ENCODE measurements at regions not wholly inside any gene's neighbourhood (a gene's known extent, or its start where the extent isn't known, plus 50 kb on each side); places are given as distances from the start of the nearest gene placed in this dataset.
"Not testable (repeated sequence)": the region's sequence is repeated elsewhere in the genome, so short reads cannot be mapped to it uniquely, and the experiment has no call there.

DNA sequence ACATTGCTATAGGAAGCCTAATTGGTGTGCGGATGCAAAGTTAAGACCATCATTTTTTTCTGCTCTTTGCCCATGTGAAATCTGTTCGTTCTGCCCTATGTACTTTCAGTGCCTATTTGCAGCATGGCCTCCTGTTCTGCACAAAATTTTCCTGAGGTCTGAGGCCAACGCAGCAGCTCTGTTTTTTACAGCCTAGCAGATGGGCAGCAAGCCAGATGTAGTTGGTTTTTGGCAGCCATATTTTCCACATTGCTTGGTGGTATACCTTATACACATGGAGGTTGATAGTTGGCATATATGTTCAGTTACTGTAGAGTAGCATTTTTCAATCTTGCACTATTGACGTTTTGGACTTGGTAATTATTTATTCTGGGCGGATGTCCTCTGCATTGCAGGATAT is 133.5 kb upstream of the MRPS30 start:
- H3K4me1 Mint-ChIP-seq: no peaks in the 10 kb centered on the region
- peaks cover 6% of the 10 kb centered on the region for H3K9me3 Mint-ChIP-seq
- no peaks in the 10 kb centered on the region for H3K36me3 Mint-ChIP-seq (ENCODE audit: low read depth)
- no peak overlapping the region for H3K9ac ChIP-seq (ENCODE audit: extremely low read depth, low read length, poor library complexity, severe bottlenecking)
- H3K27me3 Mint-ChIP-seq (ENCODE audit: insufficient read depth): no peaks in the 10 kb centered on the region
- no peak overlapping the region for H3K27ac ChIP-seq (ENCODE audit: low read depth, low read length)
- no peak overlapping the region for H3K27ac Mint-ChIP-seq
- DNase-seq: no peak
- no peaks in the 10 kb centered on the region for H3K27me3 ChIP-seq (ENCODE audit: control insufficient read depth, insufficient read depth, low read length, poor library complexity, severe bottlenecking)
- no peak for TF ChIP-seq CTCF (conservative IDR thresholded peaks at IDR 0.05)
- no peak overlapping the region for H3K4me3 Mint-ChIP-seq
- no peak overlapping the region for H3K4me3 ChIP-seq (ENCODE audit: low read length)
- H3K9me3 ChIP-seq (ENCODE audit: control insufficient read depth, low read length): no peaks in the 10 kb centered on the region
- H3K4me1 ChIP-seq (ENCODE audit: control insufficient read depth, insufficient read depth, low read length): no peaks in the 10 kb centered on the region
- 96% methylated on average over 3 to 5 of the region's 5 CpGs for WGBS, 2 experiments (ENCODE audit: insufficient coverage in 1 of 2, insufficient read length in 1 of 2)
- H3K36me3 ChIP-seq (ENCODE audit: control insufficient read depth, insufficient read depth, low read length): no peaks in the 10 kb centered on the region

DNA sequence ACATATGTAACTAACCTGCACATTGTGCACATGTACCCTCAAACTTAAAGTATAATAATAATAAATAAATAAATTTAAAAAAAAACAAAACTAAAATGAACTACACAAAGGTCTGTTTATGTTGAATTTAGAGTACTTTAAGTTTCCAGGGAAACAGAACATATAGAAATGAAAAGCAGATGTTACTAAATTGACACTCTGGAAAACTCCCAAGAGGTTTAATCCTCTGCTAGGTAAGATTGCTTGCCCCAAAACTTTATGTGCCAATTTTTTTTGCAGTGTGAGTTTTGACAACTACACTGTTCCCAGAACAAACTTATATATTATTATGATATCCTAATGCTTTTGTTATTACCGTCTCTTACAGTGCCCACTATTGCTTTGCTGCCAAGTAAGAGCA is 134.3 kb upstream of the MRPS30 start:
- 80 to 100% methylated on average over 1 of the region's 1 CpG for WGBS, 2 experiments (ENCODE audit: insufficient coverage in 1 of 2, insufficient read length in 1 of 2)
- H3K27ac Mint-ChIP-seq: no peak overlapping the region
- H3K27me3 ChIP-seq (ENCODE audit: control insufficient read depth, insufficient read depth, low read length, poor library complexity, severe bottlenecking): no peaks in the 10 kb centered on the region
- no peak overlapping the region for H3K27ac ChIP-seq (ENCODE audit: low read depth, low read length)
- no peak overlapping the region for H3K4me3 Mint-ChIP-seq
- no peak overlapping the region for H3K4me3 ChIP-seq (ENCODE audit: low read length)
- no peak overlapping the region for H3K9ac ChIP-seq (ENCODE audit: extremely low read depth, low read length, poor library complexity, severe bottlenecking)
- H3K36me3 Mint-ChIP-seq (ENCODE audit: low read depth): no peaks in the 10 kb centered on the region
- H3K4me1 Mint-ChIP-seq: no peaks in the 10 kb centered on the region
- H3K9me3 ChIP-seq (ENCODE audit: control insufficient read depth, low read length): no peaks in the 10 kb centered on the region
- no peaks in the 10 kb centered on the region for H3K27me3 Mint-ChIP-seq (ENCODE audit: insufficient read depth)
- no peak for DNase-seq
- H3K9me3 Mint-ChIP-seq: peaks cover 11% of the 10 kb centered on the region
- TF ChIP-seq CTCF (conservative IDR thresholded peaks at IDR 0.05): no peak
- H3K4me1 ChIP-seq (ENCODE audit: control insufficient read depth, insufficient read depth, low read length): no peaks in the 10 kb centered on the region
- H3K36me3 ChIP-seq (ENCODE audit: control insufficient read depth, insufficient read depth, low read length): no peaks in the 10 kb centered on the region

- not testable (repeated sequence) for DNase-seq; H3K36me3 ChIP-seq (ENCODE audit: control insufficient read depth, insufficient read depth, low read length); H3K36me3 Mint-ChIP-seq (ENCODE audit: low read depth); H3K4me3 ChIP-seq (ENCODE audit: low read length); H3K4me3 Mint-ChIP-seq; H3K27ac ChIP-seq (ENCODE audit: low read depth, low read length); H3K9ac ChIP-seq (ENCODE audit: extremely low read depth, low read length, poor library complexity, severe bottlenecking); H3K27ac Mint-ChIP-seq; H3K27me3 ChIP-seq (ENCODE audit: control insufficient read depth, insufficient read depth, low read length, poor library complexity, severe bottlenecking); H3K4me1 ChIP-seq (ENCODE audit: control insufficient read depth, insufficient read depth, low read length); H3K4me1 Mint-ChIP-seq; H3K27me3 Mint-ChIP-seq (ENCODE audit: insufficient read depth)
- H3K9me3 Mint-ChIP-seq: peaks cover 22% of the 10 kb centered on the region
- H3K9me3 ChIP-seq (ENCODE audit: control insufficient read depth, low read length): peaks cover 11% of the 10 kb centered on the region
- 77 to 92% methylated on average over 6 to 16 of the region's 16 CpGs for WGBS, 2 experiments (ENCODE audit: insufficient coverage in 1 of 2, insufficient read length in 1 of 2)
Measured at GRCh38 chr5:44668471-44668870, 140.3 kb upstream of the MRPS30 start.

GRCh38 chr5:44665101-44665701 is 143.5 kb upstream of the MRPS30 start:
- no peaks in the 10 kb centered on the region for H3K36me3 Mint-ChIP-seq (ENCODE audit: low read depth)
- H3K27ac Mint-ChIP-seq: no peak overlapping the region
- peaks cover 11% of the 10 kb centered on the region for H3K9me3 ChIP-seq (ENCODE audit: control insufficient read depth, low read length)
- no peaks in the 10 kb centered on the region for H3K27me3 ChIP-seq (ENCODE audit: control insufficient read depth, insufficient read depth, low read length, poor library complexity, severe bottlenecking)
- no peak overlapping the region for H3K9ac ChIP-seq (ENCODE audit: extremely low read depth, low read length, poor library complexity, severe bottlenecking)
- WGBS, 2 experiments (ENCODE audit: insufficient coverage in 1 of 2, insufficient read length in 1 of 2): 89 to 95% methylated on average over 4 to 9 of the region's 9 CpGs
- H3K27ac ChIP-seq (ENCODE audit: low read depth, low read length): no peak overlapping the region
- no peaks in the 10 kb centered on the region for H3K4me1 Mint-ChIP-seq
- H3K4me3 Mint-ChIP-seq: no peak overlapping the region
- H3K4me3 ChIP-seq (ENCODE audit: low read length): no peak overlapping the region
- no peaks in the 10 kb centered on the region for H3K27me3 Mint-ChIP-seq (ENCODE audit: insufficient read depth)
- no peak for TF ChIP-seq CTCF (conservative IDR thresholded peaks at IDR 0.05)
- H3K9me3 Mint-ChIP-seq: peaks cover 16% of the 10 kb centered on the region
- no peaks in the 10 kb centered on the region for H3K36me3 ChIP-seq (ENCODE audit: control insufficient read depth, insufficient read depth, low read length)
- H3K4me1 ChIP-seq (ENCODE audit: control insufficient read depth, insufficient read depth, low read length): no peaks in the 10 kb centered on the region
- DNase-seq: no peak
